ENCODE measurements at regions not wholly inside any gene's neighbourhood (a gene's known extent, or its start where the extent isn't known, plus 50 kb on each side); places are given as distances from the start of the nearest gene placed in this dataset.
"Not testable (repeated sequence)": the region's sequence is repeated elsewhere in the genome, so short reads cannot be mapped to it uniquely, and the experiment has no call there.

- DNase-seq = no peak
Observed at GRCh38 chr2:176885661-176886060, 326.9 kb upstream of the HNRNPA3 start.

GRCh38 chr2:176891105-176891504 is 321.5 kb upstream of the HNRNPA3 start:
- no peak for DNase-seq

GRCh38 chr2:176891857-176892256 is 320.7 kb upstream of the HNRNPA3 start:
- no peak for DNase-seq

- no peak for DNase-seq
Observed at GRCh38 chr2:176892676-176893226, 319.8 kb upstream of the HNRNPA3 start.

- DNase-seq = no peak
Observed at GRCh38 chr2:176895158-176895557, 317.4 kb upstream of the HNRNPA3 start.

GRCh38 chr2:176902454-176902853 is 310.1 kb upstream of the HNRNPA3 start:
- DNase-seq = no peak

GRCh38 chr2:176904053-176904452 is 308.5 kb upstream of the HNRNPA3 start:
- not testable (repeated sequence) for DNase-seq

GRCh38 chr2:176907341-176907740 is 305.3 kb upstream of the HNRNPA3 start:
- no peak for DNase-seq

- no peak for DNase-seq
Observed at GRCh38 chr2:176910828-176911227, 301.8 kb upstream of the HNRNPA3 start.

- no peak for DNase-seq
Observed at GRCh38 chr2:176913955-176914354, 298.6 kb upstream of the HNRNPA3 start.

GRCh38 chr2:176914371-176914770 is 298.2 kb upstream of the HNRNPA3 start:
- no peak for DNase-seq

- not testable (repeated sequence) for DNase-seq
Observed at GRCh38 chr2:176922545-176922944, 290.0 kb upstream of the HNRNPA3 start.

GRCh38 chr2:176923205-176923604 is 289.4 kb upstream of the HNRNPA3 start:
- no peak for DNase-seq

GRCh38 chr2:176924909-176925534 is 287.6 kb upstream of the HNRNPA3 start:
- DNase-seq = no peak

GRCh38 chr2:176926453-176926852 is 286.1 kb upstream of the HNRNPA3 start:
- DNase-seq = no peak

- not testable (repeated sequence) for DNase-seq
Observed at GRCh38 chr2:176929387-176929786, 283.2 kb upstream of the HNRNPA3 start.

GRCh38 chr2:176931588-176932563 is 280.7 kb upstream of the HNRNPA3 start:
- DNase-seq = no peak

GRCh38 chr2:176934131-176934530 is 278.5 kb upstream of the HNRNPA3 start:
- DNase-seq = no peak

GRCh38 chr2:176934869-176935415 is 277.7 kb upstream of the HNRNPA3 start:
- DNase-seq = no peak

- DNase-seq = no peak
Observed at GRCh38 chr2:176935543-176936102, 277.0 kb upstream of the HNRNPA3 start.

GRCh38 chr2:176936410-176936809 is 276.2 kb upstream of the HNRNPA3 start:
- DNase-seq = no peak

- DNase-seq = no peak
Observed at GRCh38 chr2:176944998-176945397, 267.6 kb upstream of the HNRNPA3 start.

- no peak for DNase-seq
Observed at GRCh38 chr2:176947754-176948153, 264.8 kb upstream of the HNRNPA3 start.

Data from activated naive CD4-positive, alpha-beta T cell treated with anti-CD3 and anti-CD28 coated beads, Interleukin-2, amount 50 U/mL, for 16 hours (primary cell).